Activated naive CD4-positive, alpha-beta T cell treated with anti-CD3 and anti-CD28 coated beads, Interleukin-2, amount 10 ng/mL, durations not matched to agents 7 days and 5 days (primary cell): ENCODE measurements at regions not wholly inside any gene's neighbourhood (a gene's known extent, or its start where the extent isn't known, plus 50 kb on each side); places are given as distances from the start of the nearest gene placed in this dataset.

Experiments
- CTCF ChIA-PET: fragments of 350-600 bp; sonication (Branson Sonifier 250); formaldehyde crosslinking; loops from one replicate; lab custom pipeline; 2021; ENCODE audit warnings: antibody characterized with exemption; lab: Charles Lee
- DNase-seq: peaks from one replicate; pipeline ENCODE4 v3.0.0-alpha.2; 2020
- H3K27ac Mint-ChIP-seq: one replicate; pipeline ENCODE4 v1.8.0; 2021; ENCODE audit warnings: mild to moderate bottlenecking, moderate library complexity, mixed read lengths
- H3K27me3 Mint-ChIP-seq: one replicate; pipeline ENCODE4 v1.8.0; 2021; ENCODE audit warnings: mild to moderate bottlenecking, mixed read lengths
- H3K36me3 Mint-ChIP-seq: one replicate; pipeline ENCODE4 v1.8.0; 2021; ENCODE audit warnings: mixed read lengths
- H3K4me1 Mint-ChIP-seq: one replicate; pipeline ENCODE4 v1.8.0; 2021; ENCODE audit warnings: mixed read lengths
- H3K4me3 Mint-ChIP-seq: one replicate; pipeline ENCODE4 v1.8.0; 2021; ENCODE audit warnings: mild to moderate bottlenecking, moderate library complexity, mixed read lengths
- H3K9me3 Mint-ChIP-seq: one replicate; pipeline ENCODE4 v1.8.0; 2021; ENCODE audit warnings: mixed read lengths

GRCh38 chr4:74675673-74676279 lies 118.5 kb downstream of the BTC start:
- Mint-ChIP-seq H3K9me3 (no peaks in the 10 kb centered on the region), H3K36me3 (no peaks in the 10 kb centered on the region), H3K27ac (no peak overlapping the region), H3K4me1 (no peaks in the 10 kb centered on the region), H3K27me3 (peaks cover 18% of the 10 kb centered on the region), H3K4me3 (no peak overlapping the region)
- CTCF ChIA-PET = interaction anchor here (0.7 to 4.7 kb wide), 13 partner anchors 9 to 541 kb away, joined by 3 to 47 read pairs (median 4); partner anchors contain the start of gene AREG
- DNase-seq = no peak

- Mint-ChIP-seq H3K4me3 (no peak overlapping the region), H3K27ac (no peak overlapping the region), H3K4me1 (no peaks in the 10 kb centered on the region), H3K9me3 (no peaks in the 10 kb centered on the region), H3K27me3 (peaks cover 9% of the 10 kb centered on the region), H3K36me3 (no peaks in the 10 kb centered on the region)
- no peak for DNase-seq
- CTCF ChIA-PET = interaction anchor here (2.4 kb wide), 1 partner anchor 11 kb away, joined by 5 read pairs; no protein-coding TSS in a partner anchor
Measured at GRCh38 chr4:74682567-74683359, 111.6 kb downstream of the BTC start.

- Mint-ChIP-seq H3K4me3 (no peak overlapping the region), H3K9me3 (no peaks in the 10 kb centered on the region), H3K4me1 (no peaks in the 10 kb centered on the region), H3K27me3 (no peaks in the 10 kb centered on the region), H3K36me3 (no peaks in the 10 kb centered on the region), H3K27ac (no peak overlapping the region)
- CTCF ChIA-PET = no interaction called here
- DNase-seq = no peak
Measured at GRCh38 chr4:74692972-74693371, 101.4 kb downstream of the BTC start.
